ENCODE measurements at regions not wholly inside any gene's neighbourhood (a gene's known extent, or its start where the extent isn't known, plus 50 kb on each side); places are given as distances from the start of the nearest gene placed in this dataset.
A peak's percentile ranks its signal among the peaks of the same experiment; 100 is the strongest.

- no peak for DNase-seq
- H3K27ac ChIP-seq: no peak overlapping the region
- intact Hi-C loops (cut with DNase I): no loop called here
- H3K36me3 ChIP-seq: no peaks in the 10 kb centered on the region
- TF ChIP-seq EP300 (IDR thresholded peaks at IDR 0.05) (no peak), POLR2A (IDR thresholded peaks at IDR 0.05) (no peak)
- no peak overlapping the region for H3K4me3 ChIP-seq
- H3K9me3 ChIP-seq: no peaks in the 10 kb centered on the region
- H3K4me1 ChIP-seq: no peaks in the 10 kb centered on the region
- 59 to 75% methylated on average over 3 of the region's 3 CpGs for WGBS, 2 donors
- no peaks in the 10 kb centered on the region for H3K27me3 ChIP-seq
Measured at GRCh38 chr18:21183670-21184069, 58.4 kb upstream of the GREB1L start.

GRCh38 chr18:21184396-21184996, 57.5 kb upstream of the GREB1L start:
- 76 to 80% methylated on average over 7 of the region's 7 CpGs for WGBS, 2 donors
- Histone ChIP-seq H3K36me3 (no peaks in the 10 kb centered on the region), H3K9me3 (no peaks in the 10 kb centered on the region), H3K4me3 (no peak overlapping the region), H3K27ac (no peak overlapping the region), H3K4me1 (no peaks in the 10 kb centered on the region), H3K27me3 (no peaks in the 10 kb centered on the region)
- TF ChIP-seq POLR2A (IDR thresholded peaks at IDR 0.05) (no peak), POLR2AphosphoS5 (IDR thresholded peaks at IDR 0.05) (no peak), CTCF (IDR thresholded peaks at IDR 0.05) (no peak), EP300 (IDR thresholded peaks at IDR 0.05) (no peak)
- DNase-seq: no peak
- intact Hi-C loops (cut with DNase I): no loop called here

GRCh38 chr18:21187886-21188285, 54.1 kb upstream of the GREB1L start:
- WGBS, 2 donors: 85 to 86% methylated on average over 4 of the region's 4 CpGs
- TF ChIP-seq EP300 (IDR thresholded peaks at IDR 0.05): no peak
- no peak for TF ChIP-seq POLR2AphosphoS5 (IDR thresholded peaks at IDR 0.05)
- TF ChIP-seq CTCF (IDR thresholded peaks at IDR 0.05): no peak
- no peak for TF ChIP-seq POLR2A (IDR thresholded peaks at IDR 0.05)
- Histone ChIP-seq H3K4me3 (no peak overlapping the region), H3K27ac (no peak overlapping the region), H3K4me1 (no peaks in the 10 kb centered on the region), H3K9me3 (no peaks in the 10 kb centered on the region), H3K36me3 (no peaks in the 10 kb centered on the region), H3K27me3 (no peaks in the 10 kb centered on the region)
- no peak for DNase-seq
- intact Hi-C loops (cut with DNase I): no loop called here

- H3K36me3 ChIP-seq: no peaks in the 10 kb centered on the region
- no peak overlapping the region for H3K4me3 ChIP-seq
- no peak overlapping the region for H3K27ac ChIP-seq
- no peaks in the 10 kb centered on the region for H3K9me3 ChIP-seq
- WGBS, 2 donors: 51 to 54% methylated on average over 7 of the region's 7 CpGs
- intact Hi-C loops (cut with DNase I): loop anchor here (5.0 kb wide), 1 partner anchor 766 kb away; no protein-coding TSS in a partner anchor
- H3K27me3 ChIP-seq: no peaks in the 10 kb centered on the region
- TF ChIP-seq CTCF (IDR thresholded peaks at IDR 0.05) (peak in 2 of 4 experiments; percentile 20 to 32), POLR2AphosphoS5 (IDR thresholded peaks at IDR 0.05) (no peak)
- DNase-seq: no peak
- H3K4me1 ChIP-seq: no peaks in the 10 kb centered on the region
Measured at GRCh38 chr18:21191596-21192307, 50.3 kb upstream of the GREB1L start.

Measured in sigmoid colon (tissue), 6 donors.